NCI-H187 (cell line): ENCODE measurements at regions not wholly inside any gene's neighbourhood (a gene's known extent, or its start where the extent isn't known, plus 50 kb on each side); places are given as distances from the start of the nearest gene placed in this dataset.
"Not testable (repeated sequence)": the region's sequence is repeated elsewhere in the genome, so short reads cannot be mapped to it uniquely, and the experiment has no call there.

ENCODE experiments used
- DNase-seq, 2 experiments: peaks; one replicate each; lab custom pipeline; 2025; lab: John Stamatoyannopoulos, UW

- no peak for DNase-seq
Observed at GRCh38 chr9:106757514-106757913, 105.5 kb upstream of the ZNF462 start.

- DNase-seq = no peak
Observed at GRCh38 chr9:106758911-106759310, 104.1 kb upstream of the ZNF462 start.

- DNase-seq = no peak
Observed at GRCh38 chr9:106761493-106761892, 101.5 kb upstream of the ZNF462 start.

- DNase-seq = no peak
Observed at GRCh38 chr9:106766616-106767015, 96.3 kb upstream of the ZNF462 start.

GRCh38 chr9:106769331-106769730 lies 93.6 kb upstream of the ZNF462 start:
- no peak for DNase-seq

GRCh38 chr9:106771608-106772007 lies 91.4 kb upstream of the ZNF462 start:
- no peak for DNase-seq

GRCh38 chr9:106772523-106773290 lies 90.3 kb upstream of the ZNF462 start:
- DNase-seq = no peak

GRCh38 chr9:106773750-106774149 lies 89.2 kb upstream of the ZNF462 start:
- no peak for DNase-seq

GRCh38 chr9:106775960-106776359 lies 87.0 kb upstream of the ZNF462 start:
- no peak for DNase-seq

- no peak for DNase-seq
Observed at GRCh38 chr9:106779796-106780195, 83.2 kb upstream of the ZNF462 start.

GRCh38 chr9:106783121-106783520 lies 79.8 kb upstream of the ZNF462 start:
- no peak for DNase-seq

- no peak for DNase-seq
Observed at GRCh38 chr9:106784076-106784475, 78.9 kb upstream of the ZNF462 start.

- DNase-seq = no peak
Observed at GRCh38 chr9:106785200-106785599, 77.8 kb upstream of the ZNF462 start.

GRCh38 chr9:106788021-106788420 lies 74.9 kb upstream of the ZNF462 start:
- DNase-seq = not testable (repeated sequence)

GRCh38 chr9:106795031-106795430 lies 67.9 kb upstream of the ZNF462 start:
- DNase-seq = no peak

- DNase-seq = no peak
Observed at GRCh38 chr9:106796771-106797170, 66.2 kb upstream of the ZNF462 start.

- no peak for DNase-seq
Observed at GRCh38 chr9:106797299-106797698, 65.7 kb upstream of the ZNF462 start.

- DNase-seq = no peak
Observed at GRCh38 chr9:106798016-106798799, 64.8 kb upstream of the ZNF462 start.

- DNase-seq = no peak
Observed at GRCh38 chr9:106799152-106799551, 63.8 kb upstream of the ZNF462 start.

- DNase-seq = no peak
Observed at GRCh38 chr9:106800701-106801270, 62.2 kb upstream of the ZNF462 start.

GRCh38 chr9:106801816-106802215 lies 61.1 kb upstream of the ZNF462 start:
- DNase-seq = no peak
